ENCODE measurements at regions not wholly inside any gene's neighbourhood (a gene's known extent, or its start where the extent isn't known, plus 50 kb on each side); places are given as distances from the start of the nearest gene placed in this dataset.

- no peaks in the 10 kb centered on the region for H3K9me3 ChIP-seq (ENCODE audit: control insufficient read depth, low read length)
- intact Hi-C loops (cut with DNase I) = no loop called here
- no peaks in the 10 kb centered on the region for H3K27me3 ChIP-seq (ENCODE audit: control insufficient read depth, insufficient read depth)
- H3K4me3 ChIP-seq (ENCODE audit: low read length) = no peak overlapping the region
- peak in 1 of 3 donors; percentile 27 for DNase-seq
- 47% methylated on average over 24 of the region's 24 CpGs for WGBS
- no peak for ATAC-seq
- H3K27ac ChIP-seq (ENCODE audit: low read length) = no peak overlapping the region
- no peaks in the 10 kb centered on the region for H3K4me1 ChIP-seq (ENCODE audit: control insufficient read depth, insufficient read depth, low read length)
Measured at GRCh38 chr7:1292972-1293830, 60.5 kb downstream of the UNCX start.

GRCh38 chr7:1293950-1294411 is 61.3 kb downstream of the UNCX start:
- intact Hi-C loops (cut with DNase I) = no loop called here
- DNase-seq (peak in 2 of 3 donors; percentile 10 to 46), ATAC-seq (no peak)
- Histone ChIP-seq H3K27me3 (ENCODE audit: control insufficient read depth, insufficient read depth) (no peaks in the 10 kb centered on the region), H3K9me3 (ENCODE audit: control insufficient read depth, low read length) (no peaks in the 10 kb centered on the region), H3K4me3 (ENCODE audit: low read length) (no peak overlapping the region), H3K27ac (ENCODE audit: low read length) (no peak overlapping the region), H3K4me1 (ENCODE audit: control insufficient read depth, insufficient read depth, low read length) (no peaks in the 10 kb centered on the region)
- WGBS = 85% methylated on average over 28 of the region's 28 CpGs

- Histone ChIP-seq H3K27me3 (ENCODE audit: control insufficient read depth, insufficient read depth) (no peaks in the 10 kb centered on the region), H3K27ac (ENCODE audit: low read length) (no peak overlapping the region), H3K4me3 (ENCODE audit: low read length) (no peak overlapping the region), H3K4me1 (ENCODE audit: control insufficient read depth, insufficient read depth, low read length) (no peaks in the 10 kb centered on the region), H3K9me3 (ENCODE audit: control insufficient read depth, low read length) (no peaks in the 10 kb centered on the region)
- DNase-seq (peak in 1 of 3 donors; percentile 40), ATAC-seq (no peak)
- intact Hi-C loops (cut with DNase I) = no loop called here
- WGBS = 87% methylated on average over 13 of the region's 13 CpGs
Measured at GRCh38 chr7:1295776-1296355, 63.2 kb downstream of the UNCX start.

- no peaks in the 10 kb centered on the region for H3K27me3 ChIP-seq (ENCODE audit: control insufficient read depth, insufficient read depth)
- DNase-seq = peak in 1 of 3 donors; percentile 45
Measured at GRCh38 chr7:1296356-1296981, 63.8 kb downstream of the UNCX start.

GRCh38 chr7:1297017-1297960 is 64.6 kb downstream of the UNCX start:
- 44% methylated on average over 44 of the region's 44 CpGs for WGBS

More at GRCh38 chr7:1296356-1296981, 63.8 kb downstream of the UNCX start:
- H3K4me1 ChIP-seq (ENCODE audit: control insufficient read depth, insufficient read depth, low read length) = no peaks in the 10 kb centered on the region
- intact Hi-C loops (cut with DNase I) = no loop called here
- no peak overlapping the region for H3K27ac ChIP-seq (ENCODE audit: low read length)
- 47% methylated on average over 29 of the region's 29 CpGs for WGBS
- ATAC-seq = no peak
- no peaks in the 10 kb centered on the region for H3K9me3 ChIP-seq (ENCODE audit: control insufficient read depth, low read length)
- no peak overlapping the region for H3K4me3 ChIP-seq (ENCODE audit: low read length)

GRCh38 chr7:1298051-1298930 is 65.6 kb downstream of the UNCX start:
- intact Hi-C loops (cut with DNase I) = no loop called here
- no peaks in the 10 kb centered on the region for H3K9me3 ChIP-seq (ENCODE audit: control insufficient read depth, low read length)
- WGBS = 73% methylated on average over 28 of the region's 28 CpGs
- DNase-seq (peak in 1 of 3 donors; percentile 32), ATAC-seq (no peak)
- no peak overlapping the region for H3K27ac ChIP-seq (ENCODE audit: low read length)
- H3K4me3 ChIP-seq (ENCODE audit: low read length) = no peak overlapping the region
- H3K27me3 ChIP-seq (ENCODE audit: control insufficient read depth, insufficient read depth) = no peaks in the 10 kb centered on the region
- no peaks in the 10 kb centered on the region for H3K4me1 ChIP-seq (ENCODE audit: control insufficient read depth, insufficient read depth, low read length)

More at GRCh38 chr7:1297017-1297960, 64.6 kb downstream of the UNCX start:
- intact Hi-C loops (cut with DNase I) = no loop called here
- H3K4me1 ChIP-seq (ENCODE audit: control insufficient read depth, insufficient read depth, low read length) = no peaks in the 10 kb centered on the region
- no peaks in the 10 kb centered on the region for H3K27me3 ChIP-seq (ENCODE audit: control insufficient read depth, insufficient read depth)
- no peak for ATAC-seq
- H3K4me3 ChIP-seq (ENCODE audit: low read length) = no peak overlapping the region
- no peaks in the 10 kb centered on the region for H3K9me3 ChIP-seq (ENCODE audit: control insufficient read depth, low read length)
- H3K27ac ChIP-seq (ENCODE audit: low read length) = no peak overlapping the region
- peak in 1 of 3 donors; percentile 36 for DNase-seq

GRCh38 chr7:1298931-1299885 is 66.5 kb downstream of the UNCX start:
- no peaks in the 10 kb centered on the region for H3K4me1 ChIP-seq (ENCODE audit: control insufficient read depth, insufficient read depth, low read length)
- no peak for ATAC-seq
- no peak overlapping the region for H3K27ac ChIP-seq (ENCODE audit: low read length)
- 50% methylated on average over 30 of the region's 30 CpGs for WGBS
- no peaks in the 10 kb centered on the region for H3K27me3 ChIP-seq (ENCODE audit: control insufficient read depth, insufficient read depth)
- H3K9me3 ChIP-seq (ENCODE audit: control insufficient read depth, low read length) = no peaks in the 10 kb centered on the region
- peak in 2 of 3 donors; percentile 9 to 27 for DNase-seq
- intact Hi-C loops (cut with DNase I) = no loop called here
- H3K4me3 ChIP-seq (ENCODE audit: low read length) = no peak overlapping the region

- intact Hi-C loops (cut with DNase I) = no loop called here
- Histone ChIP-seq H3K27ac (ENCODE audit: low read length) (no peak overlapping the region), H3K4me1 (ENCODE audit: control insufficient read depth, insufficient read depth, low read length) (no peaks in the 10 kb centered on the region), H3K4me3 (ENCODE audit: low read length) (no peak overlapping the region), H3K9me3 (ENCODE audit: control insufficient read depth, low read length) (no peaks in the 10 kb centered on the region), H3K27me3 (ENCODE audit: control insufficient read depth, insufficient read depth) (no peaks in the 10 kb centered on the region)
- ATAC-seq (no peak), DNase-seq (no peak)
- WGBS = 59% methylated on average over 8 of the region's 8 CpGs
Measured at GRCh38 chr7:1300206-1300605, 67.5 kb downstream of the UNCX start.

GRCh38 chr7:1300636-1301035 is 68.0 kb downstream of the UNCX start:
- no peaks in the 10 kb centered on the region for H3K9me3 ChIP-seq (ENCODE audit: control insufficient read depth, low read length)
- ATAC-seq (no peak), DNase-seq (peak in 1 of 3 donors; percentile 27)
- 39% methylated on average over 17 of the region's 17 CpGs for WGBS
- no peaks in the 10 kb centered on the region for H3K4me1 ChIP-seq (ENCODE audit: control insufficient read depth, insufficient read depth, low read length)
- H3K27ac ChIP-seq (ENCODE audit: low read length) = no peak overlapping the region
- H3K4me3 ChIP-seq (ENCODE audit: low read length) = no peak overlapping the region
- H3K27me3 ChIP-seq (ENCODE audit: control insufficient read depth, insufficient read depth) = no peaks in the 10 kb centered on the region
- intact Hi-C loops (cut with DNase I) = no loop called here

Data from right cardiac atrium (tissue), 5 donors.